WTC11 (cell line): ENCODE measurements at regions not wholly inside any gene's neighbourhood (a gene's known extent, or its start where the extent isn't known, plus 50 kb on each side); places are given as distances from the start of the nearest gene placed in this dataset.

ENCODE experiments used
- CREM ChIP-seq: sonication (generic); formaldehyde crosslinking; IDR thresholded peaks from 2 replicates; pipeline ENCODE4 v1.8.1; 2022; ENCODE audit warnings: mild to moderate bottlenecking, missing genetic modification reagents, moderate library complexity
- CTCF ChIP-seq: fragments of 200-600 bp; IDR thresholded peaks from 2 replicates; pipeline ENCODE4 v1.8.0; 2022; ENCODE audit warnings: antibody characterized with exemption
- FOXP1 ChIP-seq: sonication (generic); formaldehyde crosslinking; IDR thresholded peaks from 2 replicates; pipeline ENCODE4 v1.8.0; 2022; ENCODE audit warnings: missing genetic modification reagents, mild to moderate bottlenecking, moderate library complexity, borderline replicate concordance
- IRF2 ChIP-seq: sonication (generic); formaldehyde crosslinking; IDR thresholded peaks from 2 replicates; pipeline ENCODE4 v1.8.0; 2022; ENCODE audit warnings: low read depth, missing genetic modification reagents, borderline replicate concordance
- JUN ChIP-seq: sonication (generic); formaldehyde crosslinking; IDR thresholded peaks from 2 replicates; pipeline ENCODE4 v1.8.0; 2023; ENCODE audit warnings: mild to moderate bottlenecking, missing genetic modification reagents
- MAX ChIP-seq: sonication (generic); formaldehyde crosslinking; IDR thresholded peaks from 2 replicates; pipeline ENCODE4 v1.8.0; 2022; ENCODE audit warnings: mild to moderate bottlenecking, missing genetic modification reagents
- TP53 ChIP-seq: sonication (generic); formaldehyde crosslinking; IDR thresholded peaks from 2 replicates; pipeline ENCODE4 v1.8.1; 2023; ENCODE audit warnings: mild to moderate bottlenecking, missing genetic modification reagents
- USF2 ChIP-seq: sonication (generic); formaldehyde crosslinking; IDR thresholded peaks from 2 replicates; pipeline ENCODE4 v1.8.1; 2023; ENCODE audit warnings: mild to moderate bottlenecking, missing genetic modification reagents, moderate library complexity
- ZBTB21 ChIP-seq: sonication (generic); formaldehyde crosslinking; IDR thresholded peaks from 2 replicates; pipeline ENCODE4 v1.8.1; 2023; ENCODE audit warnings: mild to moderate bottlenecking, missing genetic modification reagents, borderline replicate concordance
- ZNF416 ChIP-seq: fragments of 250-450 bp; sonication (Bioruptor Pico); IDR thresholded peaks from 2 replicates; pipeline ENCODE4 v1.9.0; 2021; ENCODE audit warnings: mild to moderate bottlenecking, inconsistent platforms

- TF ChIP-seq CTCF: no peak
- no peak for TF ChIP-seq USF2 (CRISPR knock-in tag)
- no peak for TF ChIP-seq FOXP1 (CRISPR knock-in tag)
- TF ChIP-seq IRF2 (CRISPR knock-in tag): no peak
- TF ChIP-seq ZBTB21: no peak
- no peak for TF ChIP-seq MAX (CRISPR knock-in tag)
- no peak for TF ChIP-seq TP53 (CRISPR knock-in tag)
- TF ChIP-seq JUN (CRISPR knock-in tag): no peak
- TF ChIP-seq CREM (CRISPR knock-in tag): no peak
- no peak for TF ChIP-seq ZNF416 (CRISPR knock-in tag)
Observed at GRCh38 chr3:140768941-140769340, 91.1 kb downstream of the TRIM42 start.
